Parathyroid adenoma (tissue), 2 donors: ENCODE measurements at regions not wholly inside any gene's neighbourhood (a gene's known extent, or its start where the extent isn't known, plus 50 kb on each side); places are given as distances from the start of the nearest gene placed in this dataset.

Experiments used
- H2AFZ ChIP-seq: fragments of 300-600 bp; sonication (generic); one replicate; pipeline ENCODE4 v1.7.0; 2017; ENCODE audit warnings: antibody characterized with exemption, mild to moderate bottlenecking
- H3K27ac ChIP-seq: fragments of 300-600 bp; sonication (generic); one replicate; pipeline ENCODE4 v1.7.0; 2017
- H3K27me3 ChIP-seq: fragments of 300-600 bp; sonication (generic); one replicate; pipeline ENCODE4 v1.7.0; 2017; ENCODE audit warnings: low read length; ENCODE audit not compliant: control insufficient read depth, insufficient read depth
- H3K36me3 ChIP-seq: fragments of 300-600 bp; sonication (generic); one replicate; pipeline ENCODE4 v1.7.0; 2017; ENCODE audit warnings: low read length; ENCODE audit not compliant: control insufficient read depth, insufficient read depth
- H3K4me1 ChIP-seq: fragments of 300-600 bp; sonication (generic); one replicate; pipeline ENCODE4 v1.7.0; 2017; ENCODE audit warnings: control low read depth
- H3K4me2 ChIP-seq: fragments of 300-600 bp; sonication (generic); one replicate; pipeline ENCODE4 v1.7.0; 2017; ENCODE audit warnings: low read length
- H3K4me3 ChIP-seq: fragments of 300-600 bp; sonication (generic); one replicate; pipeline ENCODE4 v1.7.0; 2017; ENCODE audit warnings: low read depth, low read length
- H3K79me2 ChIP-seq: fragments of 300-600 bp; sonication (generic); one replicate; pipeline ENCODE4 v1.7.0; 2017; ENCODE audit warnings: control low read depth
- H3K9ac ChIP-seq: fragments of 300-600 bp; sonication (generic); one replicate; pipeline ENCODE4 v1.7.0; 2017; ENCODE audit warnings: mild to moderate bottlenecking
- H3K9me3 ChIP-seq: fragments of 300-600 bp; sonication (generic); one replicate; pipeline ENCODE4 v1.7.0; 2017; ENCODE audit warnings: low read length; ENCODE audit not compliant: control insufficient read depth
- CTCF ChIP-seq: fragments of 300-600 bp; sonication (generic); IDR thresholded peaks from one replicate; pipeline ENCODE4 v1.7.0; 2017; ENCODE audit warnings: antibody characterized with exemption, mild to moderate bottlenecking
- donor health status: primary hyperparathyroidism.

- Histone ChIP-seq H3K36me3 (no peaks in the 10 kb centered on the region), H2AFZ (no peak overlapping the region), H3K4me2 (no peak overlapping the region), H3K4me1 (no peaks in the 10 kb centered on the region), H3K27me3 (no peaks in the 10 kb centered on the region), H3K9me3 (no peaks in the 10 kb centered on the region), H3K27ac (no peak overlapping the region), H3K79me2 (no peaks in the 10 kb centered on the region), H3K9ac (no peak overlapping the region), H3K4me3 (no peak overlapping the region)
- TF ChIP-seq CTCF = no peak
Observed at GRCh38 chr12:98151105-98151590, 364.2 kb upstream of the TMPO start.

- no peak overlapping the region for H2AFZ ChIP-seq
- no peaks in the 10 kb centered on the region for H3K36me3 ChIP-seq
Observed at GRCh38 chr12:98151984-98152383, 363.4 kb upstream of the TMPO start.

GRCh38 chr12:98154850-98155249 is 360.5 kb upstream of the TMPO start:
- TF ChIP-seq CTCF = no peak
- Histone ChIP-seq H3K4me2 (no peak overlapping the region), H3K9me3 (no peaks in the 10 kb centered on the region), H3K27me3 (no peaks in the 10 kb centered on the region), H3K79me2 (no peaks in the 10 kb centered on the region), H3K36me3 (no peaks in the 10 kb centered on the region), H3K4me1 (no peaks in the 10 kb centered on the region), H3K27ac (no peak overlapping the region), H3K4me3 (no peak overlapping the region), H3K9ac (no peak overlapping the region), H2AFZ (no peak overlapping the region)

More at GRCh38 chr12:98151984-98152383, 363.4 kb upstream of the TMPO start:
- no peak overlapping the region for H3K4me3 ChIP-seq
- H3K79me2 ChIP-seq = no peaks in the 10 kb centered on the region
- H3K9me3 ChIP-seq = no peaks in the 10 kb centered on the region
- H3K27ac ChIP-seq = no peak overlapping the region
- H3K27me3 ChIP-seq = no peaks in the 10 kb centered on the region
- no peak overlapping the region for H3K4me2 ChIP-seq
- no peak for TF ChIP-seq CTCF
- no peaks in the 10 kb centered on the region for H3K4me1 ChIP-seq
- H3K9ac ChIP-seq = no peak overlapping the region

GRCh38 chr12:98156697-98157096 is 358.7 kb upstream of the TMPO start:
- Histone ChIP-seq H3K9me3 (no peaks in the 10 kb centered on the region), H3K27ac (no peak overlapping the region), H3K27me3 (no peaks in the 10 kb centered on the region), H3K4me3 (no peak overlapping the region), H2AFZ (no peak overlapping the region), H3K4me1 (no peaks in the 10 kb centered on the region), H3K79me2 (no peaks in the 10 kb centered on the region), H3K36me3 (no peaks in the 10 kb centered on the region), H3K9ac (no peak overlapping the region), H3K4me2 (no peak overlapping the region)
- no peak for TF ChIP-seq CTCF

- Histone ChIP-seq H2AFZ (no peak overlapping the region), H3K4me3 (no peak overlapping the region), H3K36me3 (no peaks in the 10 kb centered on the region), H3K4me1 (no peaks in the 10 kb centered on the region), H3K4me2 (no peak overlapping the region), H3K27me3 (no peaks in the 10 kb centered on the region), H3K9ac (no peak overlapping the region), H3K79me2 (no peaks in the 10 kb centered on the region), H3K9me3 (no peaks in the 10 kb centered on the region), H3K27ac (no peak overlapping the region)
- TF ChIP-seq CTCF = no peak
Observed at GRCh38 chr12:98162906-98163678, 352.3 kb upstream of the TMPO start.
